ENCODE measurements at regions not wholly inside any gene's neighbourhood (a gene's known extent, or its start where the extent isn't known, plus 50 kb on each side); places are given as distances from the start of the nearest gene placed in this dataset.

DNA sequence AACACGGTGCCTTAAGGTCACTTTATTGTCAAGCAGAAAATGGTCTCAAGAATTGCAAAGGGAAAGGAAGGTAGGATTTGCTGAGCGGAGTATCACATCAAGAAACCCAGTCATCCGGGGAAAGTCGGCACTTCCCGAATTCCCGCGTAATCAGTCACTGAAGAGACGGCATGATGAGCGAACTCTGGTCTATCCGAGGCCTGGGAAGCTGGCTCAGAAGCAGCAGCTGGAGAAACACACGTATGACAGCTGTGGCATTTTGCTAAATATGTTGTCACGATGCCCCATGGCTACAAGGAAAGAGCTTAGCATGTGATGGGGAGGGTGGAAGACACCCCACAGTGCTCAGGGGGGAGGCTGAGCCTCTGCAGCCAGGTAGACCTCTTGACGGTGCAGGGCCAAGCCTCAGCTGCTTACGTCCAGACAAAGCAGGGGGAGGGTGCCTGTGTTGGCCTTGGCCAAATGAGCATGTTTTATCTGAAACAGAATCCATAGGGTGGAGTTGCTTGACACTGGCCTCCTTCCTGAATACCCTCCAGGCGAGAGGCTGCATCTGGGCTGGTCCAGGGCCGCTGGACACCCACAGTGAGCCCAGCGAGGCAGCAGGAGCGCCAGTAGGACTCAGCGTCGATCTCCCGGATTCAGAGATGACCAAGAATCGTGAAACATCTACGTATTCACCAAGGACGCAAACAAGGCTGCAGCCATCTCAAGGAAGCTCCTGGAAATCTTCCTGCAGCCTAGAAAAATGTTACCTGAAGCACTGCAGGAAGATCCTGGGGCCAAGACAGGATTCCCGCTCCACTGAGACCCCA lies 118.8 kb upstream of the AFDN start:
- TF ChIP-seq EZH2 (IDR thresholded peaks at IDR 0.05; ENCODE audit: low read length), result no peak
- TF ChIP-seq, protein P1, sequence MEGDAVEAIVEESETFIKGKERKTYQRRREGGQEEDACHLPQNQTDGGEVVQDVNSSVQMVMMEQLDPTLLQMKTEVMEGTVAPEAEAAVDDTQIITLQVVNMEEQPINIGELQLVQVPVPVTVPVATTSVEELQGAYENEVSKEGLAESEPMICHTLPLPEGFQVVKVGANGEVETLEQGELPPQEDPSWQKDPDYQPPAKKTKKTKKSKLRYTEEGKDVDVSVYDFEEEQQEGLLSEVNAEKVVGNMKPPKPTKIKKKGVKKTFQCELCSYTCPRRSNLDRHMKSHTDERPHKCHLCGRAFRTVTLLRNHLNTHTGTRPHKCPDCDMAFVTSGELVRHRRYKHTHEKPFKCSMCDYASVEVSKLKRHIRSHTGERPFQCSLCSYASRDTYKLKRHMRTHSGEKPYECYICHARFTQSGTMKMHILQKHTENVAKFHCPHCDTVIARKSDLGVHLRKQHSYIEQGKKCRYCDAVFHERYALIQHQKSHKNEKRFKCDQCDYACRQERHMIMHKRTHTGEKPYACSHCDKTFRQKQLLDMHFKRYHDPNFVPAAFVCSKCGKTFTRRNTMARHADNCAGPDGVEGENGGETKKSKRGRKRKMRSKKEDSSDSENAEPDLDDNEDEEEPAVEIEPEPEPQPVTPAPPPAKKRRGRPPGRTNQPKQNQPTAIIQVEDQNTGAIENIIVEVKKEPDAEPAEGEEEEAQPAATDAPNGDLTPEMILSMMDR (optimal IDR thresholded peaks at IDR 0.05 in 1 of 3, IDR thresholded peaks at IDR 0.05 in 1 of 3, conservative IDR thresholded peaks at IDR 0.05 in 1 of 3; ENCODE audit: extremely low read depth in 1 of 3, insufficient read depth in 2 of 3, low read length in 3 of 3), result no peak
- H3K27me3 ChIP-seq (ENCODE audit: control insufficient read depth, extremely low read depth, insufficient read depth, low read length), result no peaks in the 10 kb centered on the region
- no peak overlapping the region for H3K4me3 ChIP-seq (ENCODE audit: control insufficient read depth in 2 of 3, extremely low read depth in 1 of 3, insufficient read depth in 2 of 3, low read depth in 1 of 3, low read length in 3 of 3)
- no peak for DNase-seq (ENCODE audit: low read depth, low spot score)
- no peak overlapping the region for H3K27ac ChIP-seq (ENCODE audit: control insufficient read depth, insufficient read depth, low read length)
- no peaks in the 10 kb centered on the region for H3K36me3 ChIP-seq (ENCODE audit: control insufficient read depth in 2 of 2, extremely low read depth in 1 of 2, insufficient read depth in 2 of 2, low read length in 2 of 2)
- no peaks in the 10 kb centered on the region for H3K9me3 ChIP-seq (ENCODE audit: control insufficient read depth, low read depth, low read length)
- FAIRE-seq, result no peak
- no peak overlapping the region for H2AFZ ChIP-seq (ENCODE audit: control insufficient read depth, low read length)
- no peaks in the 10 kb centered on the region for H4K20me1 ChIP-seq (ENCODE audit: control insufficient read depth, extremely low read depth, insufficient read depth, low read length)
- H3K4me2 ChIP-seq (ENCODE audit: control insufficient read depth, extremely low read depth, insufficient read depth, low read depth, low read length), result no peak overlapping the region
- H3K9ac ChIP-seq (ENCODE audit: control insufficient read depth, extremely low read depth, insufficient read depth, low read length), result no peak overlapping the region
- H3K4me1 ChIP-seq (ENCODE audit: control insufficient read depth, extremely low read depth, insufficient read depth, low read length), result no peaks in the 10 kb centered on the region
- no peaks in the 10 kb centered on the region for H3K79me2 ChIP-seq (ENCODE audit: control insufficient read depth, insufficient read depth, low read length)
- dilution Hi-C loops (cut with MboI; ENCODE audit: extremely low pct_ligation_motif_present, low sequenced_read_pairs), result no loop called here
- H3K9me1 ChIP-seq (ENCODE audit: control insufficient read depth, extremely low read depth, insufficient read depth, low read length), result no peaks in the 10 kb centered on the region

DNA sequence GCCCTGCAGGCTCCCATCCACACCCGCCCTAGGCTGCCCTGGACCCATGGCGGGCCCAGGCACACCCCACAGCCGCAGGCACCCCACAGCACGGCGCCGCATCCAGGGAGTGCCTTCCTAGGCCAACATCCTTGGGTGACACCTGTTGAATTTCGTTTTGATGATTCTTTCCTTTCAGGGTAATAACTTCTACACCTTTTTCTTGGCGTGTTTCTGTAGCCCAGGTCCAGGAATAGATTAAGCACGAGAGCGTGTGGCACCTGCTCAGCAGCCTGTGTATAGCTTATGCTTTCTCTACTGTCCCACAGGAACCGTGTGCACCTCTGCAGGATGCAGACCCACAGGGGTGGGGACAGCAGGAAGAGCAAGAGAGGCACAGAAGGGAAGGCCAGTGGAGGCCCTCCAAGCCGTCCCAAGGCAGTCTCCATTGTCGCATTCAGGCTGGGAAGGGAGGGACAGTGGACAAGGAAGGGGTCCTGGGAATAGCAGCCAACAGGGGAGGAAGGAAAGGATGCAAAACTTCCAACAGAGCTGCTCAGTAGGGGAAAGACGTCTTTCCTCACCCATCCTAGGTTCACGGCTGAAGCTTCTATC lies 118.1 kb upstream of the AFDN start:
- Histone ChIP-seq H3K9me1 (ENCODE audit: control insufficient read depth, extremely low read depth, insufficient read depth, low read length) (no peaks in the 10 kb centered on the region), H3K4me1 (ENCODE audit: control insufficient read depth, extremely low read depth, insufficient read depth, low read length) (no peaks in the 10 kb centered on the region), H3K4me2 (ENCODE audit: control insufficient read depth, extremely low read depth, insufficient read depth, low read depth, low read length) (no peak overlapping the region), H2AFZ (ENCODE audit: control insufficient read depth, low read length) (no peak overlapping the region), H3K9ac (ENCODE audit: control insufficient read depth, extremely low read depth, insufficient read depth, low read length) (no peak overlapping the region), H3K36me3 (ENCODE audit: control insufficient read depth in 2 of 2, extremely low read depth in 1 of 2, insufficient read depth in 2 of 2, low read length in 2 of 2) (no peaks in the 10 kb centered on the region), H3K27me3 (ENCODE audit: control insufficient read depth, extremely low read depth, insufficient read depth, low read length) (no peaks in the 10 kb centered on the region), H4K20me1 (ENCODE audit: control insufficient read depth, extremely low read depth, insufficient read depth, low read length) (no peaks in the 10 kb centered on the region), H3K27ac (ENCODE audit: control insufficient read depth, insufficient read depth, low read length) (no peak overlapping the region), H3K4me3 (ENCODE audit: control insufficient read depth in 2 of 3, extremely low read depth in 1 of 3, insufficient read depth in 2 of 3, low read depth in 1 of 3, low read length in 3 of 3) (no peak overlapping the region), H3K9me3 (ENCODE audit: control insufficient read depth, low read depth, low read length) (no peaks in the 10 kb centered on the region), H3K79me2 (ENCODE audit: control insufficient read depth, insufficient read depth, low read length) (no peaks in the 10 kb centered on the region)
- no peak for FAIRE-seq
- dilution Hi-C loops (cut with MboI; ENCODE audit: extremely low pct_ligation_motif_present, low sequenced_read_pairs), result no loop called here
- DNase-seq (ENCODE audit: low read depth, low spot score), result no peak
- TF ChIP-seq, protein P1 (optimal IDR thresholded peaks at IDR 0.05 in 1 of 3, IDR thresholded peaks at IDR 0.05 in 1 of 3, conservative IDR thresholded peaks at IDR 0.05 in 1 of 3; ENCODE audit: extremely low read depth in 1 of 3, insufficient read depth in 2 of 3, low read length in 3 of 3), result no peak
- no peak for TF ChIP-seq EZH2 (IDR thresholded peaks at IDR 0.05; ENCODE audit: low read length)

Data from keratinocyte (primary cell).